ENCODE measurements at regions not wholly inside any gene's neighbourhood (a gene's known extent, or its start where the extent isn't known, plus 50 kb on each side); places are given as distances from the start of the nearest gene placed in this dataset.

GRCh38 chr5:68432682-68433081, 217.1 kb downstream of the PIK3R1 start:
- no peak for DNase-seq

- no peak for DNase-seq
These were observed 218.0 kb downstream of the PIK3R1 start for GRCh38 chr5:68433526-68433922.

- no peak for DNase-seq
These were observed 218.6 kb downstream of the PIK3R1 start for GRCh38 chr5:68433923-68434879.

GRCh38 chr5:68435611-68436010, 220.1 kb downstream of the PIK3R1 start:
- no peak for DNase-seq

- peak; percentile 28 for DNase-seq
These were observed 221.3 kb downstream of the PIK3R1 start for GRCh38 chr5:68436686-68437520.

GRCh38 chr5:68438876-68439275, 223.3 kb downstream of the PIK3R1 start:
- no peak for DNase-seq

- DNase-seq = no peak
These were observed 224.7 kb downstream of the PIK3R1 start for GRCh38 chr5:68440245-68440644.

- no peak for DNase-seq
These were observed 225.1 kb downstream of the PIK3R1 start for GRCh38 chr5:68440651-68441050.

GRCh38 chr5:68441309-68442073, 225.9 kb downstream of the PIK3R1 start:
- DNase-seq = no peak

- no peak for DNase-seq
These were observed 227.5 kb downstream of the PIK3R1 start for GRCh38 chr5:68443091-68443490.

- DNase-seq = no peak
These were observed 228.5 kb downstream of the PIK3R1 start for GRCh38 chr5:68444048-68444447.

GRCh38 chr5:68444833-68445232, 229.3 kb downstream of the PIK3R1 start:
- DNase-seq = no peak

- DNase-seq = no peak
These were observed 229.9 kb downstream of the PIK3R1 start for GRCh38 chr5:68445257-68446069.

- no peak for DNase-seq
These were observed 230.5 kb downstream of the PIK3R1 start for GRCh38 chr5:68446070-68446357.

- no peak for DNase-seq
These were observed 230.9 kb downstream of the PIK3R1 start for GRCh38 chr5:68446487-68446894.

GRCh38 chr5:68447136-68447929, 231.8 kb downstream of the PIK3R1 start:
- DNase-seq = no peak

- DNase-seq = no peak
These were observed 233.8 kb downstream of the PIK3R1 start for GRCh38 chr5:68449380-68449779.

- DNase-seq = no peak
These were observed 234.8 kb downstream of the PIK3R1 start for GRCh38 chr5:68450245-68450852.

- no peak for DNase-seq
These were observed 236.7 kb downstream of the PIK3R1 start for GRCh38 chr5:68452286-68452685.

GRCh38 chr5:68454172-68454571, 238.6 kb downstream of the PIK3R1 start:
- DNase-seq = no peak

GRCh38 chr5:68454766-68455165, 239.2 kb downstream of the PIK3R1 start:
- no peak for DNase-seq
